HEK293 (cell line): ENCODE measurements at regions not wholly inside any gene's neighbourhood (a gene's known extent, or its start where the extent isn't known, plus 50 kb on each side); places are given as distances from the start of the nearest gene placed in this dataset.
A peak's percentile ranks its signal among the peaks of the same experiment; 100 is the strongest.

Experiments used
- CTCF ChIA-PET: fragments of 350-600 bp; formaldehyde crosslinking; extraction: SDS; loops from one replicate; lab custom pipeline; 2021; ENCODE audit warnings: antibody characterized with exemption; lab: Yijun Ruan, JAX
- POLR2A ChIA-PET: fragments of 300-600 bp; formaldehyde crosslinking; extraction: SDS; loops from one replicate; lab custom pipeline; 2020; ENCODE audit warnings: antibody characterized with exemption, inconsistent platforms; lab: Yijun Ruan, JAX
- H3K27ac ChIP-seq: fragments of 200-500 bp; sonication (Bioruptor generic); 2 replicates; pipeline ENCODE4 v1.5.1; 2014; ENCODE audit warnings: low read depth, low read length, control low read depth, inconsistent platforms; ENCODE audit errors: extremely low read depth
- H3K36me3 ChIP-seq, 2 experiments: fragments of 200-500 bp in 1 of 2; sonication (Bioruptor generic) in 1 of 2; 1 replicate in 1 of 2; 2 replicates in 1 of 2; pipeline ENCODE4 v1.5.1; 2014 to 2017; ENCODE audit warnings: inconsistent platforms in 2 of 2, low read length in 2 of 2; ENCODE audit not compliant: control insufficient read depth in 2 of 2, insufficient read depth in 1 of 2
- H3K4me1 ChIP-seq: fragments of 200-500 bp; sonication (Bioruptor generic); 2 replicates; pipeline ENCODE4 v1.5.1; 2014; ENCODE audit warnings: mild to moderate bottlenecking, low read length, inconsistent platforms; ENCODE audit not compliant: control insufficient read depth, insufficient read depth
- H3K4me3 ChIP-seq: 2 replicates; pipeline ENCODE4 v1.5.1; 2011; ENCODE audit warnings: low read depth, mild to moderate bottlenecking, control low read depth, low read length, moderate library complexity
- H3K9me3 ChIP-seq: fragments of 200-500 bp; sonication (Bioruptor generic); 2 replicates; pipeline ENCODE4 v1.5.1; 2014; ENCODE audit warnings: low read depth, low read length, inconsistent platforms; ENCODE audit not compliant: control insufficient read depth, insufficient read depth
- GLI4 ChIP-seq: fragments of 450-650 bp; formaldehyde crosslinking; IDR thresholded peaks from 2 replicates; pipeline ENCODE4 v1.5.1; 2016; ENCODE audit warnings: missing biosample characterization, missing genetic modification characterization
- SCRT2 ChIP-seq: fragments of 450-650 bp; formaldehyde crosslinking; IDR thresholded peaks from 2 replicates; pipeline ENCODE4 v1.5.1; 2016; ENCODE audit warnings: missing biosample characterization, missing genetic modification characterization
- SP3 ChIP-seq: fragments of 450-650 bp; formaldehyde crosslinking; IDR thresholded peaks from 2 replicates; pipeline ENCODE4 v1.5.1; 2016; ENCODE audit warnings: missing biosample characterization, missing genetic modification characterization
- ZBTB48 ChIP-seq: fragments of 450-650 bp; formaldehyde crosslinking; IDR thresholded peaks from 2 replicates; pipeline ENCODE4 v1.5.1; 2016; ENCODE audit warnings: missing biosample characterization, missing genetic modification characterization
- ZNF132 ChIP-seq: fragments of 450-650 bp; formaldehyde crosslinking; IDR thresholded peaks from 2 replicates; pipeline ENCODE4 v1.5.1; 2017; ENCODE audit warnings: missing biosample characterization, missing genetic modification characterization, borderline replicate concordance
- ZNF155 ChIP-seq: fragments of 450-650 bp; formaldehyde crosslinking; IDR thresholded peaks from 2 replicates; pipeline ENCODE4 v1.5.1; 2016; ENCODE audit warnings: missing biosample characterization, missing genetic modification characterization
- ZNF16 ChIP-seq: fragments of 450-650 bp; formaldehyde crosslinking; IDR thresholded peaks from 2 replicates; pipeline ENCODE4 v1.5.1; 2016; ENCODE audit warnings: low read depth, missing biosample characterization, missing genetic modification characterization
- ZNF350 ChIP-seq: fragments of 450-650 bp; formaldehyde crosslinking; IDR thresholded peaks from 2 replicates; pipeline ENCODE4 v1.5.0; 2017; ENCODE audit warnings: missing biosample characterization, mild to moderate bottlenecking, missing genetic modification characterization
- ZNF366 ChIP-seq: fragments of 450-650 bp; formaldehyde crosslinking; conservative IDR thresholded peaks from 2 replicates; pipeline ENCODE4 v1.5.1; 2016; ENCODE audit warnings: missing biosample characterization, missing genetic modification characterization
- ZNF433 ChIP-seq: fragments of 450-650 bp; formaldehyde crosslinking; IDR thresholded peaks from 2 replicates; pipeline ENCODE4 v1.5.1; 2016; ENCODE audit warnings: missing biosample characterization, missing genetic modification characterization, low read depth
- ZNF48 ChIP-seq: fragments of 450-650 bp; formaldehyde crosslinking; IDR thresholded peaks from 2 replicates; pipeline ENCODE4 v1.5.1; 2016; ENCODE audit warnings: missing biosample characterization, missing genetic modification characterization
- ZNF513 ChIP-seq: fragments of 450-650 bp; IDR thresholded peaks from 2 replicates; pipeline ENCODE4 v1.5.1; 2018; ENCODE audit warnings: missing biosample characterization, missing genetic modification characterization
- ZNF544 ChIP-seq: fragments of 450-650 bp; formaldehyde crosslinking; IDR thresholded peaks from 2 replicates; pipeline ENCODE4 v1.5.0; 2017; ENCODE audit warnings: missing biosample characterization, missing genetic modification characterization
- ZNF600 ChIP-seq: fragments of 450-650 bp; formaldehyde crosslinking; IDR thresholded peaks from 2 replicates; pipeline ENCODE4 v1.5.1; 2016; ENCODE audit warnings: missing biosample characterization, missing genetic modification characterization
- ZNF624 ChIP-seq: fragments of 450-650 bp; formaldehyde crosslinking; IDR thresholded peaks from 2 replicates; pipeline ENCODE4 v1.5.1; 2017; ENCODE audit warnings: missing biosample characterization, missing genetic modification characterization
- ZNF707 ChIP-seq: fragments of 450-650 bp; formaldehyde crosslinking; IDR thresholded peaks from 2 replicates; pipeline ENCODE4 v1.5.1; 2016; ENCODE audit warnings: missing biosample characterization, missing genetic modification characterization
- TF ChIP-seq, protein P1 (sequence below): fragments of 450-650 bp; formaldehyde crosslinking; IDR thresholded peaks from 2 replicates; pipeline ENCODE4 v1.5.1; 2016; ENCODE audit warnings: missing biosample characterization, missing genetic modification characterization

DNA sequence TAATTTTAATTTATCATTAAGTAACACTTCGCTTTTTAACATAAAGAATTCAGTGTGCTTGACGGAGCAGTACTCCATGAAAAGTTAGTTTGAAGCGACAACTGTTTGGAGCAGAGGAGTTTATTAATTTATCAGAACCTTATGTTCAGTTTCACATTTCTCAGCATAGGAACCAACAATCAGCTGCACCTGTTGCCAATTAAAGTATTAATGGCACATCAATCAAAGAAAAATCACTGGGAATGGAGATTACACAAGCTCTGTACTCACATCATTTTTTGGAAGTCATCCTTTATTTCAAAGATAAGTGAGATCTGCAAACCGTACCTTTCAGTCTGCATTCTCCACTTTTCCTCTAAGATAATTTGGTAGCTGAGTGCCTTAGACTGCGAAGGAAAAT, 344.6 kb downstream of the LMO4 start:
- Histone ChIP-seq H3K4me1 (no peaks in the 10 kb centered on the region), H3K4me3 (no peak overlapping the region), H3K27ac (no peak overlapping the region), H3K9me3 (no peaks in the 10 kb centered on the region), H3K36me3 (no peaks in the 10 kb centered on the region)
- ChIA-PET POLR2A (no interaction called here), CTCF (interaction anchor here (0.6 to 0.7 kb wide), 2 partner anchors 181 to 388 kb away, joined by 3 read pairs; no protein-coding TSS in a partner anchor)
- peak; percentile 14; the same call in 1 of the 2 replicates for TF ChIP-seq SCRT2 (tag by site-specific recombination)
- TF ChIP-seq GLI4 (tag by site-specific recombination), result no peak

GRCh38 chr1:87673748-87674147, 345.1 kb downstream of the LMO4 start:
- TF ChIP-seq ZNF544 (tag by site-specific recombination), result no peak
- no peak for TF ChIP-seq ZNF16 (tag by site-specific recombination)
- no peak for TF ChIP-seq ZNF366 (tag by site-specific recombination)
- no peak for TF ChIP-seq ZNF513 (tag by site-specific recombination)
- no peak for TF ChIP-seq ZNF707
- no peak for TF ChIP-seq ZNF155
- TF ChIP-seq, protein P1, sequence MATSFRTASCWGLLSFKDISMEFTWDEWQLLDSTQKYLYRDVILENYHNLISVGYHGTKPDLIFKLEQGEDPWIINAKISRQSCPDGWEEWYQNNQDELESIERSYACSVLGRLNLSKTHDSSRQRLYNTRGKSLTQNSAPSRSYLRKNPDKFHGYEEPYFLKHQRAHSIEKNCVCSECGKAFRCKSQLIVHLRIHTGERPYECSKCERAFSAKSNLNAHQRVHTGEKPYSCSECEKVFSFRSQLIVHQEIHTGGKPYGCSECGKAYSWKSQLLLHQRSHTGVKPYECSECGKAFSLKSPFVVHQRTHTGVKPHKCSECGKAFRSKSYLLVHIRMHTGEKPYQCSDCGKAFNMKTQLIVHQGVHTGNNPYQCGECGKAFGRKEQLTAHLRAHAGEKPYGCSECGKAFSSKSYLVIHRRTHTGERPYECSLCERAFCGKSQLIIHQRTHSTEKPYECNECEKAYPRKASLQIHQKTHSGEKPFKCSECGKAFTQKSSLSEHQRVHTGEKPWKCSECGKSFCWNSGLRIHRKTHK (tag by site-specific recombination), result no peak
- TF ChIP-seq ZNF600 (tag by site-specific recombination), result no peak
- no peak for TF ChIP-seq ZNF624
- TF ChIP-seq ZNF433, result no peak
- TF ChIP-seq ZNF132 (tag by site-specific recombination), result no peak
- TF ChIP-seq ZBTB48, result no peak
- ChIA-PET POLR2A (no interaction called here), CTCF (interaction anchor here (0.6 to 0.7 kb wide), 3 partner anchors 140 to 388 kb away, joined by 3 read pairs; no protein-coding TSS in a partner anchor)
- Histone ChIP-seq H3K27ac (no peak overlapping the region), H3K36me3 (no peaks in the 10 kb centered on the region), H3K4me1 (no peaks in the 10 kb centered on the region), H3K4me3 (no peak overlapping the region), H3K9me3 (no peaks in the 10 kb centered on the region)

GRCh38 chr1:87674791-87675190, 346.1 kb downstream of the LMO4 start:
- H3K4me1 ChIP-seq, result no peaks in the 10 kb centered on the region
- no peaks in the 10 kb centered on the region for H3K9me3 ChIP-seq
- ChIA-PET CTCF (interaction anchor here (0.5 to 1.4 kb wide), 4 partner anchors 14 to 1969 kb away, joined by 3 to 4 read pairs (median 3); no protein-coding TSS in a partner anchor), POLR2A (no interaction called here)
- no peaks in the 10 kb centered on the region for H3K36me3 ChIP-seq
- TF ChIP-seq SP3 (tag by site-specific recombination), result no peak
- TF ChIP-seq ZNF155, result no peak
- TF ChIP-seq ZNF350 (tag by site-specific recombination), result no peak
- TF ChIP-seq ZNF513 (tag by site-specific recombination), result no peak
- no peak for TF ChIP-seq ZNF48
- no peak overlapping the region for H3K27ac ChIP-seq
- no peak overlapping the region for H3K4me3 ChIP-seq
